SK-N-SH (cell line): ENCODE measurements at regions not wholly inside any gene's neighbourhood (a gene's known extent, or its start where the extent isn't known, plus 50 kb on each side); places are given as distances from the start of the nearest gene placed in this dataset.

Experiments used
- CTCF ChIA-PET: fragments of 300-600, 350-600 bp; formaldehyde crosslinking; extraction: SDS; loops from one replicate; lab custom pipeline; 2021; lab: Yijun Ruan, JAX
- POLR2A ChIA-PET: fragments of 350-600 bp; sonication (Branson Sonifier 250); formaldehyde crosslinking; extraction: SDS; loops from one replicate; lab custom pipeline; 2020; ENCODE audit warnings: antibody characterized with exemption, inconsistent platforms; lab: Yijun Ruan, JAX
- DNase-seq: peaks from one replicate; pipeline ENCODE4 v3.0.0; 2012
- H2AFZ ChIP-seq: fragments of 200-600 bp; sonication (generic); 2 replicates; pipeline ENCODE4 v1.8.1; 2016; ENCODE audit warnings: antibody characterized with exemption, mild to moderate bottlenecking, low read depth
- H3F3A ChIP-seq: fragments of 200-600 bp; sonication (generic); replicated peaks from 2 replicates; pipeline ENCODE3; 2016; ENCODE audit warnings: antibody characterized with exemption, mild to moderate bottlenecking; ENCODE audit not compliant: insufficient read depth
- H3K27ac ChIP-seq, 2 experiments: fragments of 200-500 bp in 1 of 2; fragments of 200-600 bp in 1 of 2; sonication (Bioruptor generic) in 1 of 2; sonication (generic), shearing (Covaris generic) in 1 of 2; 2 replicates each; pipeline versions ENCODE4 v1.5.1 to v1.6.1; 2014 to 2016; ENCODE audit warnings: low read depth in 2 of 2, inconsistent platforms in 1 of 2, low read length in 1 of 2, mild to moderate bottlenecking in 1 of 2, mixed read lengths in 1 of 2
- H3K27me3 ChIP-seq: fragments of 200-600 bp; sonication (generic), shearing (Covaris generic); 2 replicates; pipeline ENCODE4 v1.6.1; 2016; ENCODE audit warnings: mixed run types; ENCODE audit not compliant: insufficient read depth
- H3K36me3 ChIP-seq, 2 experiments: fragments of 200-500 bp in 1 of 2; fragments of 200-600 bp in 1 of 2; sonication (Bioruptor generic) in 1 of 2; sonication (generic) in 1 of 2; replicated peaks in 1 of 2; 2 replicates each; pipeline versions ENCODE3 to v1.5.1; 2014 to 2016; ENCODE audit warnings: low read length in 1 of 2, mild to moderate bottlenecking in 1 of 2; ENCODE audit not compliant: insufficient read depth in 2 of 2, control insufficient read depth in 1 of 2
- H3K4me1 ChIP-seq, 2 experiments: fragments of 200-500 bp in 1 of 2; fragments of 200-600 bp in 1 of 2; sonication (Bioruptor generic) in 1 of 2; sonication (generic), shearing (Covaris generic) in 1 of 2; 2 replicates each; pipeline versions ENCODE4 v1.5.1 to v1.6.1; 2014 to 2016; ENCODE audit warnings: low read depth in 1 of 2, low read length in 1 of 2, mixed run types in 1 of 2; ENCODE audit not compliant: insufficient read depth in 2 of 2, control insufficient read depth in 1 of 2
- H3K4me2 ChIP-seq: fragments of 200-600 bp; sonication (generic), shearing (Covaris generic); 2 replicates; pipeline ENCODE4 v1.6.1; 2017; ENCODE audit warnings: mixed run types
- H3K4me3 ChIP-seq, 2 experiments: fragments of 200-500 bp in 1 of 2; fragments of 200-600 bp in 1 of 2; sonication (Bioruptor generic) in 1 of 2; sonication (generic), shearing (Covaris generic) in 1 of 2; 2 replicates each; pipeline versions ENCODE4 v1.5.1 to v1.8.1; 2014 to 2016; ENCODE audit warnings: low read depth in 2 of 2, inconsistent platforms in 1 of 2, low read length in 1 of 2, mild to moderate bottlenecking in 1 of 2, mixed read lengths in 1 of 2, moderate library complexity in 1 of 2
- H3K79me2 ChIP-seq: fragments of 200-600 bp; sonication (generic); 2 replicates; pipeline ENCODE4 v1.8.1; 2017; ENCODE audit warnings: mild to moderate bottlenecking; ENCODE audit not compliant: insufficient read depth
- H3K9ac ChIP-seq: fragments of 200-600 bp; sonication (generic); 2 replicates; pipeline ENCODE4 v1.6.1; 2017; ENCODE audit warnings: mixed run types
- H3K9me2 ChIP-seq: fragments of 200-600 bp; sonication (generic); 2 replicates; pipeline ENCODE4 v1.6.1; 2017; ENCODE audit warnings: mixed run types
- H3K9me3 ChIP-seq: fragments of 200-600 bp; sonication (generic); 2 replicates; pipeline ENCODE4 v1.6.1; 2017; ENCODE audit warnings: mixed run types, mild to moderate bottlenecking, moderate library complexity
- H4K20me1 ChIP-seq: fragments of 200-600 bp; sonication (generic); 2 replicates; pipeline ENCODE4 v1.6.1; 2017; ENCODE audit warnings: mild to moderate bottlenecking, mixed run types; ENCODE audit not compliant: insufficient read depth
- EZH2phosphoT487 ChIP-seq: fragments of 200-600 bp; sonication (generic); IDR thresholded peaks from 2 replicates; pipeline ENCODE4 v1.6.1; 2017; ENCODE audit warnings: low read depth, mixed run types, mild to moderate bottlenecking, antibody characterized with exemption, moderate library complexity, borderline replicate concordance
- FOXJ3 ChIP-seq: sonication (generic); formaldehyde crosslinking; IDR thresholded peaks from 2 replicates; pipeline ENCODE4 v1.5.1; 2020; ENCODE audit warnings: mild to moderate bottlenecking, missing genetic modification reagents
- GABPA ChIP-seq: IDR thresholded peaks from 2 replicates; pipeline ENCODE4 v1.4.0; 2012; ENCODE audit warnings: low read depth, mild to moderate bottlenecking
- IRF3 ChIP-seq: fragments of 150-350 bp; IDR thresholded peaks from 2 replicates; pipeline ENCODE4 v1.6.1; 2016; ENCODE audit warnings: mild to moderate bottlenecking, low read depth, low read length
- JUND ChIP-seq: IDR thresholded peaks from 2 replicates; pipeline ENCODE4 v1.4.0; 2012
- MEF2A ChIP-seq: IDR thresholded peaks from 2 replicates; pipeline ENCODE4 v1.4.0; 2012; ENCODE audit warnings: low read depth, borderline replicate concordance
- NRF1 ChIP-seq: IDR thresholded peaks from 2 replicates; pipeline ENCODE4 v1.6.1; 2012; ENCODE audit warnings: low read depth, mild to moderate bottlenecking, low read length
- PBX3 ChIP-seq: IDR thresholded peaks from 2 replicates; pipeline ENCODE4; 2012
- RAD21 ChIP-seq: IDR thresholded peaks from 2 replicates; pipeline ENCODE4 v1.6.1; 2012; ENCODE audit warnings: mild to moderate bottlenecking, low read length
- RFX5 ChIP-seq: IDR thresholded peaks from 2 replicates; pipeline ENCODE4 v1.6.1; 2012; ENCODE audit warnings: mild to moderate bottlenecking, improper control_type of control experiment, low read length
- RXRA ChIP-seq: IDR thresholded peaks from 2 replicates; pipeline ENCODE4 v1.4.0; 2012; ENCODE audit warnings: low read depth, mild to moderate bottlenecking, borderline replicate concordance
- USF2 ChIP-seq: fragments of 150-350 bp; IDR thresholded peaks from 2 replicates; pipeline ENCODE4 v1.6.1; 2017; ENCODE audit warnings: antibody characterized with exemption, low read length, low read depth, borderline replicate concordance
- WGBS: methylation state at CpG from one replicate; pipeline ENCODE4 v1.1.6; 2017; ENCODE audit warnings: low lambda C conversion rate; 5-methylcytosine and 5-hydroxymethylcytosine counted together
- TF ChIP-seq, protein P1 (sequence below): fragments of 200-600 bp; sonication (generic); IDR thresholded peaks from 2 replicates; pipeline ENCODE4 v1.6.1; 2017; ENCODE audit warnings: antibody characterized with exemption, mild to moderate bottlenecking, moderate library complexity
- TF ChIP-seq, protein P2 (sequence below): IDR thresholded peaks from 2 replicates; pipeline ENCODE4 v1.4.0; 2012; ENCODE audit warnings: low read depth
- TF ChIP-seq, protein P3 (sequence below): IDR thresholded peaks from 2 replicates; pipeline ENCODE4 v1.4.0; 2012; ENCODE audit warnings: low read depth, borderline replicate concordance

- Histone ChIP-seq H3K79me2 (no peaks in the 10 kb centered on the region), H3K9ac (no peak overlapping the region), H4K20me1 (no peaks in the 10 kb centered on the region), H3K4me2 (no peak overlapping the region), H3K4me1 (no peaks in the 10 kb centered on the region), H2AFZ (no peak overlapping the region), H3F3A (no peaks in the 10 kb centered on the region), H3K9me3 (no peaks in the 10 kb centered on the region), H3K4me3 (no peak overlapping the region), H3K27me3 (no peaks in the 10 kb centered on the region), H3K36me3 (no peaks in the 10 kb centered on the region), H3K27ac (no peak overlapping the region), H3K9me2 (0 out of 2 replicates have a peak, but pooled peaks cover 5% of the 10 kb centered on the region)
- ChIA-PET POLR2A (no interaction called here), CTCF (no interaction called here)
- WGBS = 43% methylated on average over 3 of the region's 3 CpGs
- DNase-seq = no peak
- no peak for TF ChIP-seq GABPA
- TF ChIP-seq RAD21 = no peak
- no peak for TF ChIP-seq PBX3
- TF ChIP-seq MEF2A = no peak
- TF ChIP-seq, protein P1, sequence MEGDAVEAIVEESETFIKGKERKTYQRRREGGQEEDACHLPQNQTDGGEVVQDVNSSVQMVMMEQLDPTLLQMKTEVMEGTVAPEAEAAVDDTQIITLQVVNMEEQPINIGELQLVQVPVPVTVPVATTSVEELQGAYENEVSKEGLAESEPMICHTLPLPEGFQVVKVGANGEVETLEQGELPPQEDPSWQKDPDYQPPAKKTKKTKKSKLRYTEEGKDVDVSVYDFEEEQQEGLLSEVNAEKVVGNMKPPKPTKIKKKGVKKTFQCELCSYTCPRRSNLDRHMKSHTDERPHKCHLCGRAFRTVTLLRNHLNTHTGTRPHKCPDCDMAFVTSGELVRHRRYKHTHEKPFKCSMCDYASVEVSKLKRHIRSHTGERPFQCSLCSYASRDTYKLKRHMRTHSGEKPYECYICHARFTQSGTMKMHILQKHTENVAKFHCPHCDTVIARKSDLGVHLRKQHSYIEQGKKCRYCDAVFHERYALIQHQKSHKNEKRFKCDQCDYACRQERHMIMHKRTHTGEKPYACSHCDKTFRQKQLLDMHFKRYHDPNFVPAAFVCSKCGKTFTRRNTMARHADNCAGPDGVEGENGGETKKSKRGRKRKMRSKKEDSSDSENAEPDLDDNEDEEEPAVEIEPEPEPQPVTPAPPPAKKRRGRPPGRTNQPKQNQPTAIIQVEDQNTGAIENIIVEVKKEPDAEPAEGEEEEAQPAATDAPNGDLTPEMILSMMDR = no peak
- TF ChIP-seq EZH2phosphoT487 = no peak
- TF ChIP-seq FOXJ3 (CRISPR knock-in tag) = no peak
- TF ChIP-seq JUND = no peak
- TF ChIP-seq, protein P2, sequence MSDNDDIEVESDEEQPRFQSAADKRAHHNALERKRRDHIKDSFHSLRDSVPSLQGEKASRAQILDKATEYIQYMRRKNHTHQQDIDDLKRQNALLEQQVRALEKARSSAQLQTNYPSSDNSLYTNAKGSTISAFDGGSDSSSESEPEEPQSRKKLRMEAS = no peak
These were observed 1254.9 kb upstream of the TMEM132C start for GRCh38 chr12:127012109-127012508.

- no peaks in the 10 kb centered on the region for H3K79me2 ChIP-seq
- CTCF ChIA-PET = no interaction called here
- WGBS = 10% methylated on average over 4 of the region's 4 CpGs
These were observed 1253.8 kb upstream of the TMEM132C start for GRCh38 chr12:127013197-127013596.

More at GRCh38 chr12:127013197-127013596, 1253.8 kb upstream of the TMEM132C start:
- POLR2A ChIA-PET = no interaction called here
- Histone ChIP-seq H2AFZ (no peak overlapping the region), H3K9me2 (0 out of 2 replicates have a peak, but pooled peaks cover 5% of the 10 kb centered on the region), H3K4me2 (no peak overlapping the region), H3K27ac (no peak overlapping the region), H3K4me3 (no peak overlapping the region)
- DNase-seq = no peak
- no peak for TF ChIP-seq IRF3
- TF ChIP-seq RXRA = no peak
- TF ChIP-seq, protein P3, sequence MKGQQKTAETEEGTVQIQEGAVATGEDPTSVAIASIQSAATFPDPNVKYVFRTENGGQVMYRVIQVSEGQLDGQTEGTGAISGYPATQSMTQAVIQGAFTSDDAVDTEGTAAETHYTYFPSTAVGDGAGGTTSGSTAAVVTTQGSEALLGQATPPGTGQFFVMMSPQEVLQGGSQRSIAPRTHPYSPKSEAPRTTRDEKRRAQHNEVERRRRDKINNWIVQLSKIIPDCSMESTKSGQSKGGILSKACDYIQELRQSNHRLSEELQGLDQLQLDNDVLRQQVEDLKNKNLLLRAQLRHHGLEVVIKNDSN = no peak
- TF ChIP-seq USF2 = no peak
- TF ChIP-seq NRF1 = no peak
- TF ChIP-seq RFX5 = no peak
- TF ChIP-seq, protein P1 = no peak
- TF ChIP-seq RAD21 = no peak
- TF ChIP-seq, all 33 proteins: peak for 0
- no peaks in the 10 kb centered on the region for H3K27me3 ChIP-seq
- no peaks in the 10 kb centered on the region for H3K9me3 ChIP-seq
- no peaks in the 10 kb centered on the region for H3K4me1 ChIP-seq
- no peak overlapping the region for H3K9ac ChIP-seq
- no peaks in the 10 kb centered on the region for H3F3A ChIP-seq
- H3K36me3 ChIP-seq = no peaks in the 10 kb centered on the region
- H4K20me1 ChIP-seq = no peaks in the 10 kb centered on the region
